ENCODE measurements at regions not wholly inside any gene's neighbourhood (a gene's known extent, or its start where the extent isn't known, plus 50 kb on each side); places are given as distances from the start of the nearest gene placed in this dataset.

DNA sequence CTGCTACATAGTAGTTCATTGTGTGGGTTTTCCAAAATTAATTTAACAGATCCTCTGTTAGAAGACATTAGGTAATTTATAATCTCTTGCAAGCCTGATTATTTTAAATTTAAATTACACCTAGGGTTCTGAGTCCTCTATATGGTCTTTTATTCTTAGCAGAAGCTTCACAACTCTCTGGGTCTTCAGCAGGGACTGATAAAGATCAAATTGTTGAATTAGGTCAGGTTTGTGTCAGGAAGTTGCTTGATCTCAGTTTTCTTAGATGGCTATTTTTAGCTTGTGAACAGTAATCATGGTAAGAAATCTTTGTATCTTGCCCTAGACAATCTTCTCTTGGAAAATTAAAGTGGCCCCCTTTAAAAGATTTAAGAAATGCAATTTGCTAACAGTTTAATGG, 183.1 kb upstream of the HDAC9 start:
- POLR2A ChIA-PET: no interaction called here
- CTCF ChIA-PET: interaction anchor here (0.8 to 1.8 kb wide), 2 partner anchors 17 to 98 kb away, joined by 3 read pairs; no protein-coding TSS in a partner anchor
- H3K4me3 ChIP-seq: no peak overlapping the region
- FAIRE-seq: no peak
- no peaks in the 10 kb centered on the region for H3K27me3 ChIP-seq (replicated peaks in 1 of 2; ENCODE audit: control insufficient read depth in 2 of 2, insufficient read depth in 2 of 2, low read length in 1 of 2)
- no peaks in the 10 kb centered on the region for H4K20me1 ChIP-seq (ENCODE audit: control insufficient read depth, insufficient read depth)
- no peaks in the 10 kb centered on the region for H3K36me3 ChIP-seq (ENCODE audit: control insufficient read depth in 2 of 2, insufficient read depth in 2 of 2, low read length in 1 of 2)
- H2AFZ ChIP-seq (ENCODE audit: control insufficient read depth, low read depth, low read length): no peak overlapping the region
- in situ Hi-C loops (cut with MboI): no loop called here
- RAD21 ChIA-PET (ENCODE audit: unreplicated experiment): no interaction called here
- no peak for DNase-seq (ENCODE audit: low read depth, low spot score)
- H3K9ac ChIP-seq (ENCODE audit: control insufficient read depth, insufficient read depth, low read length): no peak overlapping the region
- TF ChIP-seq ATF7 (IDR thresholded peaks at IDR 0.05; ENCODE audit: low read depth): no peak
- TF ChIP-seq EED (IDR thresholded peaks at IDR 0.05; ENCODE audit: low read depth): no peak
- TF ChIP-seq ETV6 (conservative IDR thresholded peaks at IDR 0.05 in 1 of 2, IDR thresholded peaks at IDR 0.05 in 1 of 2; ENCODE audit: borderline replicate concordance in 1 of 2, low read depth in 1 of 2): no peak
- SMC1A ChIA-PET (ENCODE audit: uncharacterized antibody, unreplicated experiment): interaction anchor here (0.9 kb wide), 2 partner anchors 23 to 32 kb away, joined by 3 to 4 read pairs; no protein-coding TSS in a partner anchor
- intact Hi-C loops (cut with micrococcal nuclease; ENCODE audit: unreplicated experiment): no loop called here
- H3K4me2 ChIP-seq (ENCODE audit: control insufficient read depth, insufficient read depth): no peak overlapping the region
- no peaks in the 10 kb centered on the region for H3K4me1 ChIP-seq (ENCODE audit: control insufficient read depth, insufficient read depth, low read length)
- no peak for ATAC-seq
- BruUV-seq (replicated peaks): no TSS peak
- no peaks in the 10 kb centered on the region for H3K79me2 ChIP-seq (ENCODE audit: control insufficient read depth, insufficient read depth, low read length)
- no peaks in the 10 kb centered on the region for H3K9me3 ChIP-seq (replicated peaks; ENCODE audit: control insufficient read depth, insufficient read depth, low read length)
- H3K27ac ChIP-seq (ENCODE audit: control insufficient read depth, insufficient read depth): no peak overlapping the region

DNA sequence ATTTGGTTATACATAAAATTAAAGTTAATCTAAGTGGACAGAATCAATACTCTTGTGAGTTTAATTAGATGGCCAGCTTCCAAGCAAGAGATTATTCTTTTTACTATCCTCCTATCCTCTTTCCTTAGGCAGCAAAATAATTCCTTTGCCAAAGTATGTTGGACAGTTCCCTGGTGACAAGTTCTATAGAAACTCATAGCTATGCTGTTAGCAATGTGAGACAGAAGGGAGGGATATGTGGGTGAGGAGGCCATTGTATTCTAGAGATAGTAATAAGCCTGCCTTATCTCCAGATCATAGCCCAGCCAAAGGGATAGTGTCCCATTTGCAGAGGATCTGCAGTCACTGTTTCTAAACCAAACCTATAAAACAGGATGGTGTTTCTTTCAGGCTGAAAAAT, 181.6 kb upstream of the HDAC9 start:
- in situ Hi-C loops (cut with MboI): no loop called here
- RAD21 ChIA-PET (ENCODE audit: unreplicated experiment): no interaction called here
- intact Hi-C loops (cut with micrococcal nuclease; ENCODE audit: unreplicated experiment): no loop called here
- no peak for TF ChIP-seq IKZF1 (conservative IDR thresholded peaks at IDR 0.05)
- TF ChIP-seq RFX5 (IDR thresholded peaks at IDR 0.05; ENCODE audit: low read depth, low read length): no peak
- no peak for TF ChIP-seq RB1 (IDR thresholded peaks at IDR 0.05; ENCODE audit: borderline replicate concordance)
- TF ChIP-seq KAT2A (conservative IDR thresholded peaks at IDR 0.05; ENCODE audit: control insufficient read depth, low read depth, low read length): no peak
- TF ChIP-seq, protein P1, sequence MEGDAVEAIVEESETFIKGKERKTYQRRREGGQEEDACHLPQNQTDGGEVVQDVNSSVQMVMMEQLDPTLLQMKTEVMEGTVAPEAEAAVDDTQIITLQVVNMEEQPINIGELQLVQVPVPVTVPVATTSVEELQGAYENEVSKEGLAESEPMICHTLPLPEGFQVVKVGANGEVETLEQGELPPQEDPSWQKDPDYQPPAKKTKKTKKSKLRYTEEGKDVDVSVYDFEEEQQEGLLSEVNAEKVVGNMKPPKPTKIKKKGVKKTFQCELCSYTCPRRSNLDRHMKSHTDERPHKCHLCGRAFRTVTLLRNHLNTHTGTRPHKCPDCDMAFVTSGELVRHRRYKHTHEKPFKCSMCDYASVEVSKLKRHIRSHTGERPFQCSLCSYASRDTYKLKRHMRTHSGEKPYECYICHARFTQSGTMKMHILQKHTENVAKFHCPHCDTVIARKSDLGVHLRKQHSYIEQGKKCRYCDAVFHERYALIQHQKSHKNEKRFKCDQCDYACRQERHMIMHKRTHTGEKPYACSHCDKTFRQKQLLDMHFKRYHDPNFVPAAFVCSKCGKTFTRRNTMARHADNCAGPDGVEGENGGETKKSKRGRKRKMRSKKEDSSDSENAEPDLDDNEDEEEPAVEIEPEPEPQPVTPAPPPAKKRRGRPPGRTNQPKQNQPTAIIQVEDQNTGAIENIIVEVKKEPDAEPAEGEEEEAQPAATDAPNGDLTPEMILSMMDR (IDR thresholded peaks at IDR 0.05 in 2 of 3, conservative IDR thresholded peaks at IDR 0.05 in 1 of 3; ENCODE audit: control insufficient read depth in 2 of 3, extremely low read depth in 1 of 3, insufficient read depth in 1 of 3, low read depth in 3 of 3, low read length in 3 of 3): no peak
- TF ChIP-seq, protein P2, sequence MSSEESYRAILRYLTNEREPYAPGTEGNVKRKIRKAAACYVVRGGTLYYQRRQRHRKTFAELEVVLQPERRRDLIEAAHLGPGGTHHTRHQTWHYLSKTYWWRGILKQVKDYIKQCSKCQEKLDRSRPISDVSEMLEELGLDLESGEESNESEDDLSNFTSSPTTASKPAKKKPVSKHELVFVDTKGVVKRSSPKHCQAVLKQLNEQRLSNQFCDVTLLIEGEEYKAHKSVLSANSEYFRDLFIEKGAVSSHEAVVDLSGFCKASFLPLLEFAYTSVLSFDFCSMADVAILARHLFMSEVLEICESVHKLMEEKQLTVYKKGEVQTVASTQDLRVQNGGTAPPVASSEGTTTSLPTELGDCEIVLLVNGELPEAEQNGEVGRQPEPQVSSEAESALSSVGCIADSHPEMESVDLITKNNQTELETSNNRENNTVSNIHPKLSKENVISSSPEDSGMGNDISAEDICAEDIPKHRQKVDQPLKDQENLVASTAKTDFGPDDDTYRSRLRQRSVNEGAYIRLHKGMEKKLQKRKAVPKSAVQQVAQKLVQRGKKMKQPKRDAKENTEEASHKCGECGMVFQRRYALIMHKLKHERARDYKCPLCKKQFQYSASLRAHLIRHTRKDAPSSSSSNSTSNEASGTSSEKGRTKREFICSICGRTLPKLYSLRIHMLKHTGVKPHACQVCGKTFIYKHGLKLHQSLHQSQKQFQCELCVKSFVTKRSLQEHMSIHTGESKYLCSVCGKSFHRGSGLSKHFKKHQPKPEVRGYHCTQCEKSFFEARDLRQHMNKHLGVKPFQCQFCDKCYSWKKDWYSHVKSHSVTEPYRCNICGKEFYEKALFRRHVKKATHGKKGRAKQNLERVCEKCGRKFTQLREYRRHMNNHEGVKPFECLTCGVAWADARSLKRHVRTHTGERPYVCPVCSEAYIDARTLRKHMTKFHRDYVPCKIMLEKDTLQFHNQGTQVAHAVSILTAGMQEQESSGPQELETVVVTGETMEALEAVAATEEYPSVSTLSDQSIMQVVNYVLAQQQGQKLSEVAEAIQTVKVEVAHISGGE (CRISPR knock-in tag; IDR thresholded peaks at IDR 0.05): no peak
- no peak for TF ChIP-seq NRF1 (conservative IDR thresholded peaks at IDR 0.05; ENCODE audit: low read depth, low read length)
- TF ChIP-seq, protein P3, sequence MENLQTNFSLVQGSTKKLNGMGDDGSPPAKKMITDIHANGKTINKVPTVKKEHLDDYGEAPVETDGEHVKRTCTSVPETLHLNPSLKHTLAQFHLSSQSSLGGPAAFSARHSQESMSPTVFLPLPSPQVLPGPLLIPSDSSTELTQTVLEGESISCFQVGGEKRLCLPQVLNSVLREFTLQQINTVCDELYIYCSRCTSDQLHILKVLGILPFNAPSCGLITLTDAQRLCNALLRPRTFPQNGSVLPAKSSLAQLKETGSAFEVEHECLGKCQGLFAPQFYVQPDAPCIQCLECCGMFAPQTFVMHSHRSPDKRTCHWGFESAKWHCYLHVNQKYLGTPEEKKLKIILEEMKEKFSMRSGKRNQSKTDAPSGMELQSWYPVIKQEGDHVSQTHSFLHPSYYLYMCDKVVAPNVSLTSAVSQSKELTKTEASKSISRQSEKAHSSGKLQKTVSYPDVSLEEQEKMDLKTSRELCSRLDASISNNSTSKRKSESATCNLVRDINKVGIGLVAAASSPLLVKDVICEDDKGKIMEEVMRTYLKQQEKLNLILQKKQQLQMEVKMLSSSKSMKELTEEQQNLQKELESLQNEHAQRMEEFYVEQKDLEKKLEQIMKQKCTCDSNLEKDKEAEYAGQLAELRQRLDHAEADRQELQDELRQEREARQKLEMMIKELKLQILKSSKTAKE (IDR thresholded peaks at IDR 0.05; ENCODE audit: low read depth, poor library complexity, severe bottlenecking): no peak

More for the DNA sequence above, 181.6 kb upstream of the HDAC9 start:
- ChIA-PET POLR2A (no interaction called here), SMC1A (ENCODE audit: uncharacterized antibody, unreplicated experiment) (interaction anchor here (0.6 to 1.2 kb wide), 3 partner anchors 10 to 43 kb away, joined by 3 to 5 read pairs (median 4); no protein-coding TSS in a partner anchor), CTCF (interaction anchor here (1.8 kb wide), 1 partner anchor 19 kb away, joined by 3 read pairs; no protein-coding TSS in a partner anchor)
- H4K20me1 ChIP-seq (ENCODE audit: control insufficient read depth, insufficient read depth): no peaks in the 10 kb centered on the region
- H2AFZ ChIP-seq (ENCODE audit: control insufficient read depth, low read depth, low read length): no peak overlapping the region
- ATAC-seq: no peak
- no peaks in the 10 kb centered on the region for H3K79me2 ChIP-seq (ENCODE audit: control insufficient read depth, insufficient read depth, low read length)
- no peaks in the 10 kb centered on the region for H3K4me1 ChIP-seq (ENCODE audit: control insufficient read depth, insufficient read depth, low read length)
- no peaks in the 10 kb centered on the region for H3K9me3 ChIP-seq (replicated peaks; ENCODE audit: control insufficient read depth, insufficient read depth, low read length)
- no peak overlapping the region for H3K4me3 ChIP-seq
- no peak overlapping the region for H3K4me2 ChIP-seq (ENCODE audit: control insufficient read depth, insufficient read depth)
- H3K9ac ChIP-seq (ENCODE audit: control insufficient read depth, insufficient read depth, low read length): no peak overlapping the region
- no peak for DNase-seq (ENCODE audit: low read depth, low spot score)
- no peak for FAIRE-seq
- BruUV-seq (replicated peaks): no TSS peak
- H3K27ac ChIP-seq (ENCODE audit: control insufficient read depth, insufficient read depth): no peak overlapping the region
- no peaks in the 10 kb centered on the region for H3K36me3 ChIP-seq (ENCODE audit: control insufficient read depth in 2 of 2, insufficient read depth in 2 of 2, low read length in 1 of 2)
- H3K27me3 ChIP-seq (replicated peaks in 1 of 2; ENCODE audit: control insufficient read depth in 2 of 2, insufficient read depth in 2 of 2, low read length in 1 of 2): no peaks in the 10 kb centered on the region
